SIG-M5 treated with dmso at 0.1 percent for 504 hours (cell line): ENCODE measurements at regions not wholly inside any gene's neighbourhood (a gene's known extent, or its start where the extent isn't known, plus 50 kb on each side); places are given as distances from the start of the nearest gene placed in this dataset.
A peak's percentile ranks its signal among the peaks of the same experiment; 100 is the strongest.
"Not testable (repeated sequence)": the region's sequence is repeated elsewhere in the genome, so short reads cannot be mapped to it uniquely, and the experiment has no call there.

Source experiments
- DNase-seq: peaks from one replicate; lab custom pipeline; 2025; ENCODE audit not compliant: unreplicated experiment; lab: John Stamatoyannopoulos, UW

GRCh38 chr6:132060591-132060990 is 109.4 kb upstream of the CCN2 start:
- no peak for DNase-seq

DNA sequence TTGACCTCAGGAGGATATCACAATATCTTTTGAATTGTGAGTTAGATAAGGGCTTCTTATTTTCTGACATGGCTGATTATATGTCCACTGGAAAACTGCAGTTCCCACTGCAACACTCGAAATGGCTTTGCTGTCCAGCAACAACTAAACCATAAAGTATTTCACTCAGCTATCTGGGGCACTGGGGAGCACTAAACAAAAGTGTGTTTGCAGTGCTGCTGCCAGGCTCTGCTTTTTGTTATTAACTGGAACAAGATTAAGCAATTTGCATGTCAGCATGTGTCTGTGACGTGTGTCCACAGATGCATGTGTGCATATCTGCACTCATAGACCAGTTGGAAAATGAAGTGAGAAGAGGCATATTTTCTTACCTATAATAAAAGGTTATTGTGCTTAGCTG is 107.8 kb upstream of the CCN2 start:
- no peak for DNase-seq

DNA sequence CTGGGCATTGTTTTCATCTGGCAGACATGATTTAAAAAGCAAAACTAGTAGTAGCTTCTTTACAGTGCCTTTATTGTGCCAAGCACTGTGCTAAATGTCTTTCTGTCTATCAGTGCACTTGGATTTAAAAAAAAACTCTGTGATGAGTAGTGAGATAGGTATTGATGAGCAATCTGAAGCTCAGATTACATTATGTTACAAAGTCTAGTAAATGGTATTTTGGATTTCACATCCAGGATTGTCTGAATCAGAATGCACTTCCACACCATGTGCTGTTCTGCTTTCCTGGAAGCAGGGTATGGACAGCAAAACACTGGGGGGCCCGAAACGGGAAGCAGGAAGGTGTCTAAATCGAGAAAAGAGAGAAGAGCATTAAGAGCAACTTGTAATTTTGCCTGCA is 103.4 kb upstream of the CCN2 start:
- no peak for DNase-seq

- DNase-seq: no peak
These were observed 102.3 kb upstream of the CCN2 start for GRCh38 chr6:132053511-132053910.

- DNase-seq: no peak
These were observed 100.9 kb upstream of the CCN2 start for GRCh38 chr6:132052096-132052495.

- no peak for DNase-seq
These were observed 94.7 kb upstream of the CCN2 start for GRCh38 chr6:132045877-132046276.

- no peak for DNase-seq
These were observed 92.0 kb upstream of the CCN2 start for GRCh38 chr6:132043148-132043547.

GRCh38 chr6:132041706-132042105 is 90.5 kb upstream of the CCN2 start:
- no peak for DNase-seq

- DNase-seq: no peak
These were observed 76.9 kb upstream of the CCN2 start for GRCh38 chr6:132028029-132028428.

DNA sequence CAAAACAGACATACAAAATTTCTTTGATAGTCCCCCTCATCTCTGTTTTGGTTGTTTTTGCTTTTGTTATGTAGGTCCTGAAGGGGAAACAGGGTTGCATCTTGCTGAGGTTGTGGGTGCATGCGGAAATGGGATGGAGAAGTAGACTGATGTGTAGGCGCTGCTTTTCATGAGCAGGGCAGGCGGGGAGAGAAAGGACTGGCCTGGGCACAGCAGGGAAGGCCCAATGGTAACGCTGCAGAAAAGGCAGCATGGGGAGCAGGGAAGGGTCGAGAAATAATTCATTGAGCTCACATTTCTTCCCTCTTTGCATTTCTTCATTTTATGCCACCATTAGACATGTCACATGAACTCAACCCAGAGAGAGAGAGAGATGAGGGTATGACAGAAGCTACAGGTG is 74.3 kb upstream of the CCN2 start:
- DNase-seq: no peak

- no peak for DNase-seq
These were observed 72.3 kb upstream of the CCN2 start for GRCh38 chr6:132023490-132023889.

- DNase-seq: no peak
These were observed 70.6 kb upstream of the CCN2 start for GRCh38 chr6:132021552-132022375.

- DNase-seq: not testable (repeated sequence)
These were observed 69.7 kb upstream of the CCN2 start for GRCh38 chr6:132020918-132021317.

GRCh38 chr6:132020138-132020581 is 69.0 kb upstream of the CCN2 start:
- DNase-seq: no peak

DNA sequence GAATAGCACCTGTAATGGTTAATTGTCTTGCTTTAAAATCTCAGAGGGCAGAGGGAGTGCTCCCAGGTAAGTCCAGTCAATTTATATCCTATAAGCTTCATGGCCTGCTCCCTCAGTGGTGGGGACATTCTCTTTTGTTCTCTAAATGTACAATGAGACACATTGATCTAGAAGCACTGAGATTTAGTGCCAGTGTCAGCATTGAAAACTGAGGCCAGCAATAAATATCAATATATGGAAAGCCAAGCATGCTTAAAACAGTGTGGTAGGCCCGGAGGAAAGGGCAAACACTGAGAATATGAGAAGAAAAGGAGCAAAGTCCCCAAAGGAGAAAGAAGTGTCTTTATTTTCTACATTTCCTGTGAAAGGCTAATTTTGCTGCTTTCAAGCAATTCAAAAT is 68.4 kb upstream of the CCN2 start:
- no peak for DNase-seq

GRCh38 chr6:132017942-132018341 is 66.8 kb upstream of the CCN2 start:
- no peak for DNase-seq

GRCh38 chr6:132016396-132016795 is 65.2 kb upstream of the CCN2 start:
- DNase-seq: no peak

DNA sequence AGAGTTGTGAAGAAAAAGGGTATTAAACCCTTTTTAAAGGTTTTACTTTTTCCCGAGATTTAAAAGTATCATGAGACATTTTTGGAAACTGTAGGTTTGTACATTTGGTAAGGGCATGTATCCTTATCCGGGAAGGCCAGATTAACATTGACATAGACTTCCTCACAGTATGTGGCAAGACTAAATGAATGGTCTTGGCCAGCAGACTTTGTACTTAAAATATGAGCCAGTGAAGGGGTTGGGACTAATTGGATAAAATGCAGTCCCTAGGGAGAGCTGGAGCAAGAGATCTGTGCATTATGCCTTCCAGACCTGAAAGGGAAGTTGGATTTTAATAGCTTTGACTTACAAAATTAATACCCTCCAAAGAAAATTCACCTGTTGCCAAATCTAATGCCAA is 60.4 kb upstream of the CCN2 start:
- DNase-seq: no peak

- DNase-seq: no peak
These were observed 58.0 kb upstream of the CCN2 start for GRCh38 chr6:132009175-132009574.

DNA sequence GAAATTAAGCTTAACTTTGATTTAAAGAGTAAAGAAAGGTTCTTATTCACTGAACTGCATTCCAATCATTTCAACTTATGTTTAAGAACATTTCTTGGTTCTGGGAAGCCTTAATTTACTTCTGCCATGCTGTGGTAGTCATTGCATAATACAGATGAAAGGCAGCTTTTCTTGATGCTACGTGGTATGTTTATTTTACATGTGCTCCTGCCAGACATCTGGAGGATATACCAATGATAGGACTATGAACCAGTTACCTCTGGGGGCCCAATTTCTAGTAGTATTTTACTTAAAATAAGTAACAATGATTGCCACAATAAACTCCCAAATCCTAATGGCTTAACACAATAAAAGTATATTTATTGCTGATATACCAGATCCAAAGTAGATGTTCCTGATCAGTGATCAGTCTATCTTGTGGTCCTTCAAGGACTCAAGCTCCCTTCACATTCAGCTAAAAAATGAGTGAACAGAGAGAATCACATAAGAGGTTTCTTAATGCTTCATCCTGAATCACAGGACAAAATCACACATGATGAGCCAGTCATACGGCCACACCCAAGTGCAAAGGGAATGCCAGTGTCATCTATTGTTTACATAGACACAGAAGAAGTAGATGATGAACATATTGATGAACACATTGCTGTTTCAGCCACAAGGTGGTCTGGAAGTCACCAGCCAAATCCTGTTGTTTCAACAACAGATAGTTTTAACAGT is 56.5 kb upstream of the CCN2 start:
- DNase-seq: no peak

DNA sequence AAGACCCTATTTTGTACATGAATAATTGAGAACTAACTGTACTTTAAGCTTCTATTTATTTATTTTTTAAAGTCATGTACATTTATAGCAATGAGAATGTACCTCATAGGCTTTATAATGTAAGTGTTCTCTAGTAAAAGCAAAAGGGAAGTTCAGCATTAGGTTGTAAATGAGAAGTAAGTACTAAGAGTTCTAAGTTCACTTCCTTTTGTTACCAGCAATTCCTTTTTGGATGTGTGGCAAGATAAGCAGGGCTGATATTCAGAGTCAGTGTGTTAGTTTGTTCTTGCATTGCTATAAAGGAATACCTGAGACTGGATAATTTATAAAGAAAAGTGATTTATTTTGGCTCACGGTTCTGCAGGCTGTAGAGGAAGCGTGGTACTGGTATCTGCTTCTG is 54.0 kb upstream of the CCN2 start:
- peak; percentile 15 for DNase-seq

DNA sequence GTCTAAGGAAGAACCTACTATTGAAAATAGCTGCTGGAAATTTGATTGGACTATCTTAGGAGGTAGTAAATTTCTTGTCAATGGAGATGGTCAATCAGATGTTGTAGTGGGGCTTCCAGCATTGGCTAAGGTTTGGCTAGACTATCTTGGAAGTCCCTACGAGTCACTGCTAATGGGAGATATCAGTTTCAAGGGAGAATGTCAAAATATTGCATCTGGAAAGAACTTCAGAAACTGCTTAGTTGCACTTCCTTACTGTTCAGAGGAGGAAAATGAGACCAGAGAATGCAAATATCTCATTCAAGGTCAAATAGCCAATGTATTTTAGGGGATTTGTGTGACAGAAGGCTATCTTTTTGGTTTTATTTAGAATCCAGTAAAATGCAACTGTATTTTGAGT is 53.5 kb upstream of the CCN2 start:
- no peak for DNase-seq
